ENCODE measurements at regions not wholly inside any gene's neighbourhood (a gene's known extent, or its start where the extent isn't known, plus 50 kb on each side); places are given as distances from the start of the nearest gene placed in this dataset.

GRCh38 chr2:147385600-147385999, 459.2 kb upstream of the ACVR2A start:
- no peaks in the 10 kb centered on the region for H3K4me1 ChIP-seq
- H3K27ac ChIP-seq = no peak overlapping the region
- DNase-seq = no peak
- H3K27me3 ChIP-seq (ENCODE audit: insufficient read depth in 3 of 3, low read length in 2 of 3) = no peaks in the 10 kb centered on the region
- ATAC-seq = no peak
- TF ChIP-seq, protein P1, sequence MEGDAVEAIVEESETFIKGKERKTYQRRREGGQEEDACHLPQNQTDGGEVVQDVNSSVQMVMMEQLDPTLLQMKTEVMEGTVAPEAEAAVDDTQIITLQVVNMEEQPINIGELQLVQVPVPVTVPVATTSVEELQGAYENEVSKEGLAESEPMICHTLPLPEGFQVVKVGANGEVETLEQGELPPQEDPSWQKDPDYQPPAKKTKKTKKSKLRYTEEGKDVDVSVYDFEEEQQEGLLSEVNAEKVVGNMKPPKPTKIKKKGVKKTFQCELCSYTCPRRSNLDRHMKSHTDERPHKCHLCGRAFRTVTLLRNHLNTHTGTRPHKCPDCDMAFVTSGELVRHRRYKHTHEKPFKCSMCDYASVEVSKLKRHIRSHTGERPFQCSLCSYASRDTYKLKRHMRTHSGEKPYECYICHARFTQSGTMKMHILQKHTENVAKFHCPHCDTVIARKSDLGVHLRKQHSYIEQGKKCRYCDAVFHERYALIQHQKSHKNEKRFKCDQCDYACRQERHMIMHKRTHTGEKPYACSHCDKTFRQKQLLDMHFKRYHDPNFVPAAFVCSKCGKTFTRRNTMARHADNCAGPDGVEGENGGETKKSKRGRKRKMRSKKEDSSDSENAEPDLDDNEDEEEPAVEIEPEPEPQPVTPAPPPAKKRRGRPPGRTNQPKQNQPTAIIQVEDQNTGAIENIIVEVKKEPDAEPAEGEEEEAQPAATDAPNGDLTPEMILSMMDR (IDR thresholded peaks at IDR 0.05) = no peak
- no peaks in the 10 kb centered on the region for H3K36me3 ChIP-seq (ENCODE audit: insufficient read depth in 1 of 2, low read depth in 1 of 2)
- 24 to 39% (median 26%) methylated on average over 1 of the region's 1 CpG for WGBS, 3 donors
- H3K9me3 ChIP-seq = no peaks in the 10 kb centered on the region
- intact Hi-C loops (cut with DNase I) = no loop called here
- no peak overlapping the region for H3K4me3 ChIP-seq

- Histone ChIP-seq H3K36me3 (ENCODE audit: insufficient read depth in 1 of 2, low read depth in 1 of 2) (no peaks in the 10 kb centered on the region), H3K4me1 (no peaks in the 10 kb centered on the region), H3K4me3 (no peak overlapping the region), H3K27ac (no peak overlapping the region), H3K9me3 (no peaks in the 10 kb centered on the region), H3K27me3 (ENCODE audit: insufficient read depth in 3 of 3, low read length in 2 of 3) (no peaks in the 10 kb centered on the region)
- intact Hi-C loops (cut with DNase I) = no loop called here
- WGBS, 3 donors = 85 to 96% (median 91%) methylated on average over 2 of the region's 2 CpGs
- TF ChIP-seq, protein P1 (IDR thresholded peaks at IDR 0.05) = no peak
- DNase-seq (no peak), ATAC-seq (no peak)
Measured at GRCh38 chr2:147384659-147385058, 460.2 kb upstream of the ACVR2A start.

DNA sequence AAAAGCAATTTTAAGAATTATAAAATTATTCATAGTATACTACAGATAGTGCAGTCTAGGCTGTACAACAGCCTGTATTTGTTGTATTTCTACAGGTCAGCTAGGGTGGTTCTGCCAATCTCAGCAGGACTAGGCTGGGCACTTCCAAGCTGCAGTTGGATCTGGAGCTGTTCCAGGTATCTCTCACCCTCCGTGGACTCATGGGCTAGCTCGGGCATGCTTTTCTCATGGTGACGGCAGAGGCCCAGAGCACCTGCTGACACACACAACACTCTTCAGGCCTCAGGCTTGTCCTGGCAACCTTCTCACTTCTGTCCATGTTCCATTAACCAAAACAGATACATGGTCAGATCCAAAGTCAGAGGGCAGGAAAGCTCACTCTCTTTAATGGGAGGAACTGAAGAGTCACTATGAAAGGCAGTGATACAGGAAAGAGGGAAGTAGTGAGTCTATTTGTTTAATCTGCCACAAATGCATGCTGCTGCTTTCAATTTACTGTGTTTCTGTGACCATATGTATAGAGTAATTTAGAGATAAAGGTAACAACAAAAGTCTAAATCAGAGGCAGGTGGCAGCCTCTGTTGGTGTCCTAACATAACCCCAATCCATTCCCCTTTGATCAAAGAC, 462.4 kb upstream of the ACVR2A start:
- DNase-seq (peak; percentile 14 to 43), ATAC-seq (peak; percentile 65 to 89 (median 87))
- peak overlapping the region; percentile 37 for H3K27ac ChIP-seq
- intact Hi-C loops (cut with DNase I) = no loop called here
- no peaks in the 10 kb centered on the region for H3K27me3 ChIP-seq (ENCODE audit: insufficient read depth in 3 of 3, low read length in 2 of 3)
- H3K36me3 ChIP-seq (ENCODE audit: insufficient read depth in 1 of 2, low read depth in 1 of 2) = no peaks in the 10 kb centered on the region
- 32 to 42% (median 37%) methylated on average over 3 of the region's 3 CpGs for WGBS, 3 donors
- H3K4me1 ChIP-seq = no peaks in the 10 kb centered on the region
- TF ChIP-seq, protein P1 (IDR thresholded peaks at IDR 0.05) = no peak
- H3K4me3 ChIP-seq = no peak overlapping the region
- no peaks in the 10 kb centered on the region for H3K9me3 ChIP-seq

DNA sequence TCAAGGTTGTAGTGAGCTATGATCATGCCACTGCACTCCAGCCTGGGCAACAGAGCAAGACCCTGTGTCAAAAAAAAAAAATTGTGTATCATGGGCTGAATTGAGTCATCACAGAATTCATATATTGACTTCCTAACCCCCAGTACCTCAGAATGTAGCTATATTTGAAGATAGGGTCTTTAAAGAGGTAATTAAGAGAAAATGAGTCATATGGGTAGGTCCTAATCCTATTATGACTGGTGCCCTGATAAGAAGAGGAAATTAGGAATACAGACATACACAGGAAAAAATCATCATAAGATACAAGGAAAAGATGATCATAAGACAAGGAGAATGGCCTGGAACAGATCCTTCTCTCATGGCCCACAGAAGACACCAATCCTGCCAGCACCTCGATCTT, 466.4 kb upstream of the ACVR2A start:
- intact Hi-C loops (cut with DNase I) = no loop called here
- TF ChIP-seq, protein P1 (IDR thresholded peaks at IDR 0.05) = no peak
- Histone ChIP-seq H3K4me1 (peaks cover 9% of the 10 kb centered on the region), H3K4me3 (no peak overlapping the region), H3K27me3 (ENCODE audit: insufficient read depth in 3 of 3, low read length in 2 of 3) (no peaks in the 10 kb centered on the region), H3K27ac (no peak overlapping the region), H3K36me3 (ENCODE audit: insufficient read depth in 1 of 2, low read depth in 1 of 2) (no peaks in the 10 kb centered on the region), H3K9me3 (no peaks in the 10 kb centered on the region)
- no peak for DNase-seq
- WGBS, 3 donors = 90 to 95% (median 91%) methylated on average over 1 of the region's 1 CpG
- no peak for ATAC-seq

DNA sequence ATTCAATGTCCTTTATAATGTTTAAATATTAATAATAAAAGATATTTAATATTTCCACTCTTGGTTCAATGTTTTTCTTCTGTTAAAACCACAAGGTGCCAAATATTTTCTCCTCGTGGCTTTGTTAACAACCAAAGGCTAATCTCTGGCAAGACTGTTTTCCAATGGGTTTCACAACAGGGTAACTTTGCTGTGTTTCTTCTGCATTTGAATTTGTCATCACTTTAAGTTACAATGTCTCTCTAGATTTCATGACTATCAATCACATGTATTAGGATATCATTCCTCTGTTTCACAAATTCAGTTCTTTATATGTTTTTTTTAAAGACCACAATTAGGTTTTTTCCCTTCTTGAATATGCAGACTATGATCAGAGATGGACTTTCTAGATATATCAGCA, 469.8 kb upstream of the ACVR2A start:
- Histone ChIP-seq H3K4me1 (peaks cover 11% of the 10 kb centered on the region), H3K9me3 (no peaks in the 10 kb centered on the region), H3K27ac (no peak overlapping the region), H3K27me3 (ENCODE audit: insufficient read depth in 3 of 3, low read length in 2 of 3) (no peaks in the 10 kb centered on the region), H3K36me3 (ENCODE audit: insufficient read depth in 1 of 2, low read depth in 1 of 2) (no peaks in the 10 kb centered on the region), H3K4me3 (no peak overlapping the region)
- 20 to 41% (median 26%) methylated on average over 1 of the region's 1 CpG for WGBS, 3 donors
- DNase-seq (no peak), ATAC-seq (no peak)
- intact Hi-C loops (cut with DNase I) = no loop called here
- TF ChIP-seq, protein P1 (IDR thresholded peaks at IDR 0.05) = no peak

Measured in psoas muscle (tissue), 7 donors.